Cardiac muscle cell (in vitro differentiated cells and primary cell): ENCODE measurements at regions not wholly inside any gene's neighbourhood (a gene's known extent, or its start where the extent isn't known, plus 50 kb on each side); places are given as distances from the start of the nearest gene placed in this dataset.
"Not testable (repeated sequence)": the region's sequence is repeated elsewhere in the genome, so short reads cannot be mapped to it uniquely, and the experiment has no call there.

Source experiments
- DNase-seq, 2 donors: peaks; one replicate each; pipeline versions ENCODE4 v3.0.0 to v3.0.0-alpha.2; 2010 to 2017; ENCODE audit warnings: low read depth in 1 of 2, low spot score in 1 of 2
- H3K27ac ChIP-seq: fragments of 200-600 bp; sonication (generic); 2 replicates; pipeline ENCODE4 v1.5.1; 2016
- H3K27me3 ChIP-seq: fragments of 200-600 bp; sonication (generic); 2 replicates; pipeline ENCODE4 v1.6.0; 2016; ENCODE audit warnings: control low read depth
- H3K36me3 ChIP-seq: fragments of 200-600 bp; sonication (generic); 2 replicates; pipeline ENCODE4 v1.5.1; 2016; ENCODE audit warnings: control low read depth
- H3K4me1 ChIP-seq: fragments of 200-600 bp; sonication (generic); 2 replicates; pipeline ENCODE4 v1.8.1; 2017; ENCODE audit warnings: low read depth, mild to moderate bottlenecking, mixed run types
- H3K4me3 ChIP-seq: fragments of 200-600 bp; sonication (generic); 2 replicates; pipeline ENCODE4 v1.5.1; 2016; ENCODE audit warnings: mild to moderate bottlenecking
- H3K9me3 ChIP-seq: fragments of 200-600 bp; sonication (generic); 2 replicates; pipeline ENCODE4 v1.5.1; 2017; ENCODE audit warnings: low read depth, mild to moderate bottlenecking, control low read depth
- TF ChIP-seq, protein P1 (sequence below): IDR thresholded peaks from 2 replicates; pipeline ENCODE4 v1.5.1; 2012; ENCODE audit warnings: low read depth, mild to moderate bottlenecking, low read length

DNA sequence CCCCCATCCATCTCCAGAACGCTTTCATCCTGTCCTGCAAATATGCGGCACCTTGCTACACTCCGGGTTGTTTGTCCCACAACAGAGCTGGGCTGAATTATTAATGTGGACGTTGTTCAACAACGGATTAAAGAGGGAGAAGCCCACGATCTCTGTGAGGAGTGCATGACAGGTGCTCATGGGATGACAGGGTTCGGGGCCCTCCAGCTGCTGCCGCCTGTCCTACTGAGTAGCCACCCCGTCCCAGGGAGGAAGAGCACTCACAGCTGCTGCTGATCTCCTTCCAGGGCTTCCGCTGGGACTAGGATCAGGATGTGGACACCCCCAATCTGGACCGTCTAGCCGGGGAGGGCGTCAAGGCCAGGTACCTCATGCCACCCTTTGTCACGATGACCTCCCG is 121.0 kb upstream of the ROPN1B start:
- not testable (repeated sequence) for H3K9me3 ChIP-seq, H3K4me3 ChIP-seq, H3K36me3 ChIP-seq, H3K27ac ChIP-seq, DNase-seq, H3K27me3 ChIP-seq, H3K4me1 ChIP-seq

DNA sequence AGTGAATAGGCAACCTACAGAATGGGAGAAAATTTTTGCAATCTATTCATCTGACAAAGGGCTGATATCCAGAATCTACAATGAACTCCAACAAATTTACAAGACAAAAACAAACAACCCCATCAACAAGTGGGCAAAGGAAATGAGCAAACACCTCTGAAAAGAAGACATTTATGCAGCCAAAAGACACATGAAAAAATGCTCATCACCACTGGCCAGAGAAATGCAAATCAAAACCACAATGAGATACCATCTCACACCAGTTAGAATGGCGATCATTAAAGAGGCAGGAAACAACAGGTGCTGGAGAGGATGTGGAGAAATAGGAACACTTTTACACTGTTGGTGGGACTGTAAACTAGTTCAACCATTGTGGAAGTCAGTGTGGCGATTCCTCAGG is 114.0 kb upstream of the ROPN1B start:
- H3K9me3 ChIP-seq, H3K27me3 ChIP-seq, H3K27ac ChIP-seq, H3K4me1 ChIP-seq, H3K4me3 ChIP-seq, H3K36me3 ChIP-seq, DNase-seq: not testable (repeated sequence)

DNA sequence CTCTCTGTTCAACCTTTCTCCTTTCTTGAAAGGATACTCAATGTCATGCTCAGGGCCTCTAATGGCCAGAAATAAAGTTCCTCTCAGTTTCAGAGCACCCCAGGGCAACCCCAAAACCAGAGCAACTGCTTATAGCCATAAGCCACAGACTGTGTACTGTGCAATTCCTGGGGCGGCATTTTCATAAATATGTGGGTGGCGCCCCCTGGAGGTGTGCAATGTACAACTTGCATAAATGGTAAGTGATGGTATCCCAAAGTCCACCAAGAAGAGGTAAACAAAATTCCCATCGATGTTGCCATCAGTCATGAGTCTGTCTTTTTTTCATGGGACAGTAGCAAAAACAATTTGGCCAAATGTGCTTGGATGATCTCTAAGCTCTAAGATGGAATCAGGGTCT is 108.4 kb upstream of the ROPN1B start:
- not testable (repeated sequence) for H3K27ac ChIP-seq, H3K4me1 ChIP-seq, H3K36me3 ChIP-seq, H3K4me3 ChIP-seq, H3K27me3 ChIP-seq, DNase-seq, H3K9me3 ChIP-seq
- TF ChIP-seq, protein P1, sequence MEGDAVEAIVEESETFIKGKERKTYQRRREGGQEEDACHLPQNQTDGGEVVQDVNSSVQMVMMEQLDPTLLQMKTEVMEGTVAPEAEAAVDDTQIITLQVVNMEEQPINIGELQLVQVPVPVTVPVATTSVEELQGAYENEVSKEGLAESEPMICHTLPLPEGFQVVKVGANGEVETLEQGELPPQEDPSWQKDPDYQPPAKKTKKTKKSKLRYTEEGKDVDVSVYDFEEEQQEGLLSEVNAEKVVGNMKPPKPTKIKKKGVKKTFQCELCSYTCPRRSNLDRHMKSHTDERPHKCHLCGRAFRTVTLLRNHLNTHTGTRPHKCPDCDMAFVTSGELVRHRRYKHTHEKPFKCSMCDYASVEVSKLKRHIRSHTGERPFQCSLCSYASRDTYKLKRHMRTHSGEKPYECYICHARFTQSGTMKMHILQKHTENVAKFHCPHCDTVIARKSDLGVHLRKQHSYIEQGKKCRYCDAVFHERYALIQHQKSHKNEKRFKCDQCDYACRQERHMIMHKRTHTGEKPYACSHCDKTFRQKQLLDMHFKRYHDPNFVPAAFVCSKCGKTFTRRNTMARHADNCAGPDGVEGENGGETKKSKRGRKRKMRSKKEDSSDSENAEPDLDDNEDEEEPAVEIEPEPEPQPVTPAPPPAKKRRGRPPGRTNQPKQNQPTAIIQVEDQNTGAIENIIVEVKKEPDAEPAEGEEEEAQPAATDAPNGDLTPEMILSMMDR: peak; percentile 12

DNA sequence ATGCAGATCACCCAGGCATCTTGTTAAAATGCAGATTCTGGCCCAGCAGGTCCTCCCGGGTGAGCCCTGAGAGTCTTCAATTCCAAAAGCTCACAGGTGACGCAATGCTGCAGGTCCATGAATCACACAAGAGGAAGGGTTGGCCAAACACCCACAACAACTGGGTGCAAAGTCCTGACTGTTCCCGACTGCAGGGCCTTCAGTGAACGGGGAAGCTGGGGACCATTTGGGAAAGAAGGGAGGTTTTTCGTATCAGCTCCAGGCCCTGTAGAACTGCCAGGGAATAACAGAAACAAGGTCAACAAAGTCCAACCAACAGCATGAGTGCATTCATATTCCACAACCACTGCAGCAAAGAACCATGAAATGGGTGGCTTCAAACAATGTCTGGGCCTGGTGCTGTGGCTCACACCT is 106.1 kb upstream of the ROPN1B start:
- not testable (repeated sequence) for H3K4me1 ChIP-seq, H3K9me3 ChIP-seq, H3K27me3 ChIP-seq, DNase-seq, H3K36me3 ChIP-seq, H3K4me3 ChIP-seq, H3K27ac ChIP-seq

DNA sequence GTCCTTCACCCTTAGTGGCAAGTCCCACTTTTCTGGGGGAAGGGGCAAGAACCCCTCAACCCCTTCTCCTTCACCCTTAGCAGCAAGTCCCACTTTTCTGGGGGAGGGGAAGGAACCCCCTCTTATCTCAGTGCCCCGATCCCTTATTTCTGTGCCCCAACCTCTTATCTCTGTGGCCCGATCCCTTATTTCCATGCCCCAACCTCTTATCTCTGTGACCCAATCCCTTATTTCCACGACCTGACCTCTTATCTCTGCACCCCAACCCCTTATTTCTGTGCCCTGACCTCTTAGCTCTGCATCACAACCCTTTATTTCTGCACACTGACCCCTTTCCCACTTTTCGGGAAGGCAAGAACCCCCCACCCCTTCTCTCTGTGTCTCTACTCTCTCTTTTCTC is 104.4 kb upstream of the ROPN1B start:
- not testable (repeated sequence) for H3K4me3 ChIP-seq, H3K27ac ChIP-seq, DNase-seq

DNA sequence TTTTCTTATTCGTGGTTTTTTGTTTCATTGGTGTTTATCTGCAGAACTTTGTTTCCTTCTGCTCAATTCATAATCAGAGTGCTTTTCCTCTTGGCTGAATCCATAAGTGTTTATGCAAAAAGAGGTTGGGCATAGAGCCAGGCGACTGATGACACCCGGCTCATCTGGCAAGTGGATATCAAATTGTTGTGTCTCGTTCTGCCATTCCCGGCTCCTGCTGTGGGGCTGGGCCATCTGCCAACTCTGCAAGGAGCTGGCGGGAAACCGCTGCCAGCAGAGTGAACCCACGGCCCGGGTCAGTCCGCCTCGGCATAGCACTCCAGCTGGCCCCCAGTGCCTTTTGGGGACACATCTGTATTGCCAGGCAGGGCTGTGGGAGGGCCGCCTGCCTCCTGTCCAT is 83.0 kb upstream of the ROPN1B start:
- not testable (repeated sequence) for H3K9me3 ChIP-seq, H3K4me3 ChIP-seq, H3K27me3 ChIP-seq, H3K36me3 ChIP-seq, H3K4me1 ChIP-seq, H3K27ac ChIP-seq
- peak in 1 of 2 donors; percentile 88 for DNase-seq

More for the DNA sequence above, 104.4 kb upstream of the ROPN1B start:
- not testable (repeated sequence) for H3K4me1 ChIP-seq, H3K36me3 ChIP-seq, H3K27me3 ChIP-seq, H3K9me3 ChIP-seq

DNA sequence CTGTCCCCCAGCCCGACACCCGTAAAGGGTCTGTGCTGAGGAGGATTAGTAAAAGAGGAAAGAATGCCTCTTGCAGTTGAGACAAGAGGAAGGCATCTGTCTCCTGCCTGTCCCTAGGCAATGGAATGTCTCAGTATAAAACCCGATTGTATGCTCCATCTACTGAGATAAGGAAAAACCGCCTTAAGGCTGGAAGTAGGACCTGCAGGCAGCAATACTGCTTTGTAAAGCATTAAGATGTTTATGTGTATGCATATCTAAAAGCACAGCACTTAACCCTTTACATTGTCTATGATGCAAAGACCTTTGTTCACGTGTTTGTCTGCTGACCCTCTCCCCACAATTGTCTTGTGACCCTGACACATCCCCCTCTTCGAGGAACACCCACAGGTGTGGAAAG is 69.8 kb upstream of the ROPN1B start:
- DNase-seq, H3K36me3 ChIP-seq, H3K27me3 ChIP-seq, H3K27ac ChIP-seq, H3K4me3 ChIP-seq, H3K4me1 ChIP-seq, H3K9me3 ChIP-seq: not testable (repeated sequence)

DNA sequence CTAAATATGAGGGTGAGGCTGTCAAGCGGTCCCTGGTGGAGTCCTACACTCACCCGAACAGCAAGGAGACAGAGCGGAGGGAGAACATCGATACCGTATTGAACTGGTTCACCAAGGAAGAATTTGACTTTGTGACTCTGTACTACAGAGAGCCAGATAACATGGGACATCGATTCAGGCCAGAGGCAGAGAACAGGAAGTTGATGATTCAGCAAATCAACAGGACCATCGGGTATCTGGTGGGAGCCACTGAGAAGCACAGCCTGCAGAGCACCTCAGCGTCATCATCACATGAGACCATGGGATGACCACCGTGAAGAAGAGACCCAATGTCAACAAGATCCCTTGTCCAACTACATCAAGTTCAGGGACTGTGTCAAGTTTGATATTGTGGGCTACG is 67.5 kb upstream of the ROPN1B start:
- H3K4me3 ChIP-seq, H3K27me3 ChIP-seq, DNase-seq, H3K36me3 ChIP-seq, H3K9me3 ChIP-seq, H3K4me1 ChIP-seq, H3K27ac ChIP-seq: not testable (repeated sequence)

DNA sequence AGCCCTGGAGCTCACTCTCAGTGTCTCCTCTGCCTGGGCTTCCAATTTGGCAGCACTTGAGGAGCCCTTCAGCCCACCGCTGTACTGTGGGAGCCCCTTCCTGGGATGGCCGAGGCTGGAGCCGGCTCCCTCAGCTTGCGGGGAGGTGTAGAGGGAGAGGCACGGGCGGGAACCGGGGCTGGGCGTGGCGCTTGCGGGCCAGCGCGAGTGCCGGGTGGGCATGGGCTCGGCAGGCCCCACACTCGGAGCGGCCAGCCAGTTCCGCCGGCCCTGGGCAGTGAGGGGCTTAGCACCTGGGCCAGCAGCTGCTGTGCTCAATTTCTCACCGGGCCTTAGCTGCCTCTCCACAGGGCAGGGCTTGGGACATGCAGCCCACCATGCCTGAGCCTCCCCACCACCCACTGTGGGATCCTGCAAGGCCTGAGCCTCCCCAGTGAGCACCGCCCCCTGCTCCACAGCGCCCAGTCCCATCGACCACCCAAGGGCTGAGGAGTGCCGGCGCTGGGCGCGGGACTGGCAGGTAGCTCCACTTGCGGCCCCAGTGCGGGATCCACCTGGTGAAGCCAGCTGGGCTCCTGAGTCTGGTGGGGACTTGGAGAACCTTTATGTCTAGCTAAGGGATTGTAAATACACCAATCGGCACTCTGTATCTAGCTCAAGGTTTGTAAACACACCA is 65.1 kb upstream of the ROPN1B start:
- H3K4me3 ChIP-seq, H3K4me1 ChIP-seq, H3K27ac ChIP-seq, H3K9me3 ChIP-seq, DNase-seq, H3K36me3 ChIP-seq, H3K27me3 ChIP-seq: not testable (repeated sequence)

DNA sequence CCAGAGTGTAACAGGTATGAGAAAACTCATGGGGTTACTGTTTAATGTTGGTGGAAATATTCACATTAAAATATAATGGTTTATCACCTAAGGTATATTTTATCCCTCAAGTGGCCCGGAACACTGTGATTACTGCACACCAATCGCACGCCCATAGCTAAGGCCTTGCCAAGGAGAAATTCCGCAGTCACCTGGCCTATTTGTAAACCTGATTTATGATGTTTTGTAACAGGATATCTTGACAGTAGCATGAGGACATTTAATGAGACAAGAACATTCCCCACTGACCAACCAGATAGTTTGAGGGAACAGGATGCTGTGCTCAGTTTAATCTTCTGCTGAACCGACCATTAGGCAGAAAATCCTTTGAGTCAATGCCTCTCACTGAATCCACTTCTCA is 61.7 kb upstream of the ROPN1B start:
- not testable (repeated sequence) for DNase-seq, H3K4me1 ChIP-seq, H3K27ac ChIP-seq, H3K9me3 ChIP-seq, H3K4me3 ChIP-seq, H3K36me3 ChIP-seq, H3K27me3 ChIP-seq

DNA sequence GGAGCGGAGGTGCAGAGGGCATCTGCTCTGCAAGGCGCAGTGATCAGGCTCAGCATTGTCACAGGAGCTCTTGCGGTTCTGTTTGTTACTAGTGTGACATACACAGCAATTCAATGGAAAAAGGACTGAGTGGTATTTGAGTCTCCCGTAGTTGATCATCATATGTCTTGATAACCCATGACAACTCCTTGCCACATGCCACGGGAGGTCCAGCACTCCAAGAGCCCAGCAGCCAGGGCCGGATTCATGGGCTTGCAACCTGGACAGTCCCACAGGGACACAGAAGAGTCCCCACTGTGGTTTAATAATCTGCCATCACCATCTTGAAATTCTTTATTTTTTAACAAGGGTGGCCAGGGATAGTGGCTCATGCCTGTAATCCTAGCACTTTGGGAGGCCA is 58.1 kb upstream of the ROPN1B start:
- H3K9me3 ChIP-seq, H3K36me3 ChIP-seq, DNase-seq, H3K4me3 ChIP-seq, H3K4me1 ChIP-seq, H3K27me3 ChIP-seq, H3K27ac ChIP-seq: not testable (repeated sequence)

DNA sequence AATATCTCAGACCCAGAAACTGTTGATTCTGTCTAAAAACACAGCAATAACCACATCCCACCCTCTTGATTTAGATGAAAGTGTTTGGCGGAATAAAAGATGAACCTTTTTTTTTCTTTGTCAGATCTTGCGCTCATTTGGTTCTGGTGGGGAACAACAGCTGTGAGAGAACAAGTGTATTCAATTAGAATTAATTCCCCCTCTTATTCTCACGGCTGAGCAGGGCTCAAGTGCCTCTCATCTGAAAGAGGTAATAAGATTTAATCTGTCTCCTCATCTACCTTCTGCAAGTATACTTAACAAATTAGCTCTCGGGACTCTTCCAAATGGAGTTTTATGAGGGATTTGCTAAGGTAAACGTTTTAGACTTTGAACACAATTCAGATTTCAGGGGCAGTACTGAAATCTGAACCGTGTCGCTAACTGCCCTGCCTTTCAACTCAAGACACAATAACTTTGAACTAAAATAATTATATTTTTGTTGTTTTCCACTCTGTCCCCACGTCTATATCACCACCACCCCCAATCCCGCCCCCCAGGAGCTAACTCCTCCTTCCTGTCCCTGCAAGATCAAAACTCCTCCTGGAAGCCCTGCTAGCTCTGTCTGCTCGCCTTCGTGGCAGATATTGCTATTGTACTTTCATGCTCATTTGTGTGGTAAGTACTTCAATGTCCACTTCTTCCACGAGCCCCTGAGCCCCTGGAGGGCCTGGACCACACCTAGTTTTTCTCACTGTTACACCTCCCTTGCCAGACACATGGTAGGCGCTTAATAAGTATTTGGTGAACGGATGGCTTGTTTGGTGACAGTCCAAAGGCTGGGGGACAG is 54.2 kb upstream of the ROPN1B start:
- not testable (repeated sequence) for H3K36me3 ChIP-seq, H3K9me3 ChIP-seq, H3K27me3 ChIP-seq, H3K4me1 ChIP-seq
- DNase-seq: peak; percentile 9 to 42
- peak overlapping the region; percentile 61 for H3K27ac ChIP-seq
- peak overlapping the region; percentile 51 for H3K4me3 ChIP-seq

DNA sequence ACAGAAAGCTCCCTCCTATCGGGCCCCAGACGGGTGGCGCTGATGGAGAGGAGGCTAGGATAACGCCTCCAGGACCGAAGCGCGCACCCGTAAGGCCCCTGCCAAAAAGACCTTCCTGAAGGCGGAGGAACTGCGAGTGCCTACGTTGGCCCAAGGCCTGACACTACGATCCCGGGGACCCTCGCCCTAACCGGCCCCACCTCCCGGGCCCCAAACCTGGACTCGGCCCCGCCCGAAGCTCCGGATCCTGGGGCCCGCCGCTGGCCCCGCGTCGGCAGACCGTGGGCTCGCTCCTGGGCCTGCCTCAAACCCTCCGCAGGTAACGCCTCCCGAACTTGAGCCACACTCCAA is 53.6 kb upstream of the ROPN1B start:
- Histone ChIP-seq H3K4me3 (peak overlapping the region; percentile 51), H3K27ac (peak overlapping the region; percentile 61)
- H3K27me3 ChIP-seq, H3K36me3 ChIP-seq, H3K9me3 ChIP-seq, H3K4me1 ChIP-seq: not testable (repeated sequence)
- peak; percentile 38 to 54 for DNase-seq
